Stimulated activated CD4-positive, alpha-beta T cell treated with anti-CD3 and anti-CD28 coated beads, Interleukin-15, amount 100 ng/mL, for 24 hours (primary cell): ENCODE measurements at regions not wholly inside any gene's neighbourhood (a gene's known extent, or its start where the extent isn't known, plus 50 kb on each side); places are given as distances from the start of the nearest gene placed in this dataset.
"Not testable (repeated sequence)": the region's sequence is repeated elsewhere in the genome, so short reads cannot be mapped to it uniquely, and the experiment has no call there.

Source experiments
- DNase-seq: peaks from one replicate; pipeline ENCODE4 v3.0.0-alpha.2; 2020

GRCh38 chr4:12658146-12658545 lies 826.0 kb downstream of the RAB28 start:
- no peak for DNase-seq

- no peak for DNase-seq
These were observed 832.3 kb downstream of the RAB28 start for GRCh38 chr4:12651876-12652275.

- no peak for DNase-seq
These were observed 838.4 kb downstream of the RAB28 start for GRCh38 chr4:12645732-12646131.

GRCh38 chr4:12644261-12644660 lies 839.9 kb downstream of the RAB28 start:
- no peak for DNase-seq

- no peak for DNase-seq
These were observed 847.9 kb downstream of the RAB28 start for GRCh38 chr4:12636191-12636590.

GRCh38 chr4:12635629-12636028 lies 848.5 kb downstream of the RAB28 start:
- DNase-seq, result no peak

GRCh38 chr4:12633053-12633651 lies 851.0 kb downstream of the RAB28 start:
- peak; percentile 80 for DNase-seq

GRCh38 chr4:12615822-12616221 lies 868.3 kb downstream of the RAB28 start:
- DNase-seq, result no peak

- no peak for DNase-seq
These were observed 871.3 kb downstream of the RAB28 start for GRCh38 chr4:12612876-12613275.

GRCh38 chr4:12609212-12609875 lies 874.8 kb downstream of the RAB28 start:
- not testable (repeated sequence) for DNase-seq

- no peak for DNase-seq
These were observed 888.2 kb downstream of the RAB28 start for GRCh38 chr4:12595986-12596385.

- no peak for DNase-seq
These were observed 888.7 kb downstream of the RAB28 start for GRCh38 chr4:12595489-12595888.

GRCh38 chr4:12588582-12588981 lies 895.6 kb downstream of the RAB28 start:
- DNase-seq, result no peak

- DNase-seq, result no peak
These were observed 897.7 kb downstream of the RAB28 start for GRCh38 chr4:12586242-12587006.

GRCh38 chr4:12584116-12584875 lies 899.8 kb downstream of the RAB28 start:
- DNase-seq, result no peak

- no peak for DNase-seq
These were observed 900.9 kb downstream of the RAB28 start for GRCh38 chr4:12583275-12583674.

- no peak for DNase-seq
These were observed 903.4 kb downstream of the RAB28 start for GRCh38 chr4:12580787-12581186.

GRCh38 chr4:12579172-12579571 lies 905.0 kb downstream of the RAB28 start:
- DNase-seq, result no peak

- DNase-seq, result no peak
These were observed 907.7 kb downstream of the RAB28 start for GRCh38 chr4:12576409-12576808.

GRCh38 chr4:12573716-12574115 lies 910.4 kb downstream of the RAB28 start:
- no peak for DNase-seq

- DNase-seq, result no peak
These were observed 921.5 kb downstream of the RAB28 start for GRCh38 chr4:12562476-12563140.

GRCh38 chr4:12562021-12562420 lies 922.1 kb downstream of the RAB28 start:
- DNase-seq, result no peak

- no peak for DNase-seq
These were observed 929.1 kb downstream of the RAB28 start for GRCh38 chr4:12555011-12555410.
